GM19438 (cell line): ENCODE measurements at regions not wholly inside any gene's neighbourhood (a gene's known extent, or its start where the extent isn't known, plus 50 kb on each side); places are given as distances from the start of the nearest gene placed in this dataset.

Source experiments
- ATAC-seq: cut with Tn5 transposase; IDR thresholded peaks from one replicate; pipeline ENCODE4 v1.9.1; 2021; ENCODE audit warnings: low read depth; ENCODE audit not compliant: unreplicated experiment

DNA sequence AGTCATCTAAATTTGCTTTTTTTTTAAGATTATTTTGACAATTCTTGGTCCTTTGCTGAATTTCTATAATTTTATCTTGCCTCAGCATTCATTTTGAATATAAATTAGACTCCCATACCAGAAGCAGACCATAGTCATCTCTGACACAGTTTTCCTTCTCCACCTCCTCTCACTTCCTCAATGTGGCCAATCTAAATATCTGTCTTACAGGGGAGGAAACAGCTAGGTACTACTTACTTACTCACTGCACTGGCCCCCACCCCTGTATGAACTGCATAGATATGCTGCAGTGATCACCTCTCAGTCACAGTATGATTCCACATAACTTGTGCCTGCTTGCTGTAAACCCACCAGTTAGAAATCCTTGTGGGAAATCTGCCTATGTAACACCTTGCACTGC is 665.6 kb downstream of the FGF9 start:
- no peak for ATAC-seq

DNA sequence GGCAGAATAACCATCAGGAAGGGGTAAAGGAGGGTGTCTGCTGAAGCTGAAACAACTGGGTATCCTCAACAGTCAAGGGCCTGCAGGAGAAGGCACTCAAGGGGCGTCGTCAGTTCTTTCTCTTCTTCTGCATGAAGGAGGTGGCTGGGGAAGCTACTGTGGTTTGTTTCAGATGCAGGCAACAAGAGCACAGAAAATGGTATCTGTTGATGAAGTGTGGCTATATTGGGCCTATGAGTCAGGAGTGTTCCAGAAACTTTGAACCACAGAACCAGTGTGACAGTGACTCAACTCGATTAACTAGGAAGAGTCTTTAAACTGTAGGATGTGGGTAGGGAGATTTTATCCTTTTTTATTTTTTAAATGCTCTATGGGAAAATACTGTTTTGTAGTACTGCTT is 686.3 kb downstream of the FGF9 start:
- ATAC-seq = no peak

DNA sequence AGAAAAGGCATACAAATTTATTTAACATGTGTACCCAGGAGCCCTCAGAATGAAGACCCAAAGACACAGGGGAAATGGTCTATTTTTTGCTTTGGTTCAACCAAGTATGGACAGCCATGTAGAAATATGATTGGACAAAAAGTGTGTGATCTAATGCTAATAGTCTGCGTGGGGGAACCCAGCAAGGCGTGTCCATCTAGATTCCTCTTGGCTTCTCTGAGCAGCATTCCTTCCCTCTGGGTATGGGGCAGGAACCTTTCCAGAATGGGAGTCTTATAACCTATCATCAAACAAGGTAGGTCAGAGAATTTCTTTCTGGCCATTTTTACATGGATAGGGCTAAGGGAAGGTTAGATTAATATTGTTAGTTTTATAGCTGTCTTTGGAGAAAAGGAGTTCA is 698.2 kb downstream of the FGF9 start:
- no peak for ATAC-seq

DNA sequence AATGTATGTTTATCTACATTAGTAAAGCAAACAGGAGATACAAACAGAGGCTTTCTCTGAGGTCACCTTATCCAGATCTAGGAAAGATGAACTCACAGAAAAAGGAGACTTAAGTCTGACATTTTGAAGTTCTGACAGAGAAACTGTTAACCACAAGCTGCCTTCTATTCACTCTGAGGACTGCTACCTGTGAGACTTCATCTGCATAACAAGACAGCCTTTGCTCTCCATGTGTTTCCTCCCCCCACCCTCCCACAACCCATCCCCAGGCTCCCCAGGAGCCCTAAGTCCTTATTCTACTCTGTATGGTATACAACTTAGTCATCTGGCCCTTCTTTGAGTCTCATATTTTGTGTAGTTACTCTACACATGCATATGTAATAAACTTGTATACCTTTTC is 699.0 kb downstream of the FGF9 start:
- ATAC-seq = no peak

DNA sequence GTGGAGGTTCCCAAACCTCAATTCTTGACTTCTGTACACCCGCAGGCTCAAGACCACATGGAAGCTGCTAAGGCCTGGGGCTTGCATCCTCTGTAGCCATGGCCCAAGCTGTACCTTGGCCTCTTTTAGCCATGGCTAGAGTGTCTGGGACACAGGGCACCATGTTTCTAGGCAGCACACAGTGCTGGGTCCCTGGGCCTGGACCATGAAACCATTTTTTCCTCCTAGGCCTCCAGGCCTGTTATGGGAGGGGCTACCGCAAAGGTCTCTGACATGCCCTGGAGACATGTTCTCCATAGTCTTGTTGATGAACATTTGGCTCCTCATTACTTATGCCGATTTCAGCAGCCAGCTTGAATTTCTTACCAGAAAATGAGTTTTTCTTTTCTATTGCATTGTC is 701.4 kb downstream of the FGF9 start:
- ATAC-seq = no peak

DNA sequence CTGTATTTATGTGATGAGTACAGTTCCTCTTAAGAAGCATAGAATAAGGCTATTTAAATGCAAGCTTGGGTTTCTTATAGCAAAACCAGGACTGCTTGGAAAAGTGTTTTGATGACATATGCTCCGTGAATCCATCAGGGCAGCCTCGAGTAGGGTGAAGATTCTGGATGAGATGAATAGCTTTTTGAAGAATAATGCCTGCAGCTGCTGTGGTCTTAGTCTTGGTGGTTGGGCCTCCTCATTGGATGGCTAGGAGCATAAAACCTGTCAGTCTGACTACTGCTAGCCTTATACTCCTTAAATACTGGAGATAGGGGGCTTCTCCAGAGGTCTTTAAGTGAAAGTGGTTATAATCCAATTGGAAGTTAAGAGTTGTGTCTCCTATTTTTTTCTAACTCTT is 704.3 kb downstream of the FGF9 start:
- ATAC-seq = no peak

DNA sequence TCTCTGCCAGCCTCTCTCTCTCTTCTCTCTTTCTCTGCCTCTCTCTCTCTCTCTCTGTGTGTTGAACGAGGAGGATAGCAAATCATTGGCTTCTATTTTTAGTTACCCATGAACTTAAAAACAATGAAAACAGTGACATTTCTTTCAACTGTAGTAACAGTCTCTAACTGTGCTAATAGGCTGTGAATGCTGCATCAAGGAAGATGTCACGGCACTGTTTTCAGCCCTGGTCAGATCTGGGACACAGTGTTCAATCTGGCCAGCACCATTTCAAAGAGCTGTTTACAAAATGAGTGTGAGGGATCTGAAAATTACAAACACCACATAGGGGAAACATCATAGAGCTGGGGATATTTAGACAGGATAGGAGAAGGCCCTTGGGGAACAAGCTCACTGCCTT is 717.0 kb downstream of the FGF9 start:
- no peak for ATAC-seq

DNA sequence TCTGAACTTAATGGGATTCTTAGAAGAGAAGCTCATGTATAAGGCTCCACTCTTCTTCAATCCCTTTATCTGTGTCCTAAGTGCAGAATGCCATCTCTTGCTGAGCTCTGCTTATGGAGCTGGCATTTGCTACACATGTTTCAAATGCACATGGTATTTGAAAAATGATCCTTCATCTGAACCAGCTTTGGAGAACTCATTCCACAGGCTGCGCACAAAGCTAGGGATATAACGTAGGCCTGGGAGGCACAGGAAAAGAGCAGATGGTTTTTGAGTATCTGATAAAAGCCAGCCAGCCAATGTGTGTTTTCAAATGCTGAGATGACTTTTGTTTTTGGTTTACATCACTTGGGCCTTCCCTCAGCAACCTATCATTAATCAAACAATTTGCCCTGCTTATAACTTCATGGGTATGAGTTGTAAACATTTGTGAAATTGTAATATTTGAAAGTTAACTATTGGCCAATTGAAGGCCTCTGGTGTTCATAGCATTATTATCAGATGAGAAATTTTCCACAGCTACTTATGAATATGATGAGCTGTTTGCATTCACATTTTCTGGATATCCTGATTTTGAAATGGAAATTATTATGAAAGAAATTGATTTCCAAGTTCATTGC is 729.0 kb downstream of the FGF9 start:
- no peak for ATAC-seq

DNA sequence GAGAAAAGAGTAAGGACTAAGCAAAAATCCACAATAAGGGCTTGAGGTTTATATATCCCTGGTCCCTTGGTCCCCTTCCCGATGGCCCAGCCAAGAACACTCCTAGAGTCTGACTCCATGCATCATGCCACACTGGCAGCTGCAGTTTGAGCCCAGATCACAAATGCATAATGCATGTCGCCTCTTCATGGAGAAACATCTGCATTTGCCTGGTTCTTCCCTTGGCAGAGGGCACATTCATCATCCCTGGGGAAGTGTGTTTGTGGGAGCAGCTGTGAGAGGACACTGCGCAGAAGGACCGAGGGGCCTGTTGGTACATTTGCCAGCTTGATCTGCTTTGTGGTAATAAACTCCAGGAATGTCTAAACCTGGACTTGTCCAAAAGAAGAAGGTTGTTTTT is 731.8 kb downstream of the FGF9 start:
- ATAC-seq = no peak

DNA sequence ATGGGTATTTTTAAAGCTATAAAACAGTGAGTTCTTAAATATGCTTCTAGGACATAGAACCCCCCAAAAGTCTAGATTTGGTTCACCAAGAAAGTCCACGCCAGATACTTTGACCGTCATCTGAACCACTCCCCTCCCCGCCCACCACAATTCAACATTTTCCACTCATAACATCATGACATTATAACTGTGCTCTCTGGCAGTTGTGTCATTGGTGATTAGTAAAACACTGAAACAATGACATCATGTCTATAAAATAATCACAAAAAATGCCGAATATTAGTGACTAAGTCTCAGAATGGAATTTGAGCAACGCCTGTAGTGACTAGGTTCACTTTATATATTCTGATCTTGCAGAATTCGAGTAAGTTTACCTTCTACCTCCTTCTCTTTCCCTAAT is 732.3 kb downstream of the FGF9 start:
- no peak for ATAC-seq

DNA sequence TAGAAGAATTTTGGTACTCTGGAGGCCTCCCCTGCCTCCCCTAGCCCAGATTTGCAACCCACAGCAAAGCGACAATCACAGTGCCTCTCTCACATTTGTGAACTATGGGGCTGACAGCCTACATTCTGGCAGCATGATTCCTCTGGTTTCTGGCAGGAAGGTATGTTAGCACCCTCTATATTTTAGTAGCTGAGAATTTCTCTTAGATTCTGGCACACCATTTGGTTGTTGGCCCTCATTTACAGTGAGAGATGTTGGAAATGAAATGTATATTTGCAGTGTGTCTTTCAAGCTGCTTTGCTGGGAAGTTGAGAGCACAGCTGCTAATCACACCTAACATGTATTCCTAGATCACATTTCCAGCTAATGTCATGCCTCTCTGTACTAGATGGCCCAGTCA is 735.0 kb downstream of the FGF9 start:
- no peak for ATAC-seq

DNA sequence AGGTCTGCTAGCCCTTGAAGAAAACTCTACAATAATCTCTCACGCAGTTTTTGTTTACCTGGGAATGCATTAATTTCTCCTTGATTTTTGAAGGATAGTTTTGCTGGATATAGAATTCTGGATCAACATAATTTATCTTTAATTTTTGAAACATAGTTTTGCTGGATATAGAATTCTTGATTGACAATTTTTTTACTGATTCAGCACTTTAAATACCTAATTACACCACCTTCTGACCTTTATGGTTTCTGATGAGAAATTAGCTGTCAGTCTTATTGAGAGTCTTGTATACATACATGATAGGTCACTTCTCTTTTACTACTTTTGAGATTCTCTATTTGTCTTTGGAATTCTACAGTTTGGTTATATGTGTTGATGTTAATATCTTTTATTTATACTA is 741.6 kb downstream of the FGF9 start:
- ATAC-seq = no peak

DNA sequence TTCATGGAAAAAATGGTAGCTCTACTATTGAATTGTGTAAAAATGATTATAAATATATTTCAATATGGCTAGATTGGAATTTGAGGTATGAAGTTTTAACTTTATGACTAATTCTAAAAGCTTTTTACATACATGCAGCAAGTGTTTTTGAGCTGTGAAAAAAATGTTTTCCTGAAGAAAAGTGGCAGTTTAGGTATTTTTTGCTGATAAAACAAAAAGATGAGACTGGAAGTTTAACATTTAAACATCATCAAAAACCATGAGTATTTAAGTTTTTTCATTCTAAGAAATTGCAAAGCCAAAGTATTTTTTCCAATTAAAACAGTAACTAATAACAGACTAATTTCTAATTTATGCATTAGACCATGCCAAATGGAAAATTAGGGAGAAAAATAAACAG is 751.1 kb downstream of the FGF9 start:
- ATAC-seq = no peak

DNA sequence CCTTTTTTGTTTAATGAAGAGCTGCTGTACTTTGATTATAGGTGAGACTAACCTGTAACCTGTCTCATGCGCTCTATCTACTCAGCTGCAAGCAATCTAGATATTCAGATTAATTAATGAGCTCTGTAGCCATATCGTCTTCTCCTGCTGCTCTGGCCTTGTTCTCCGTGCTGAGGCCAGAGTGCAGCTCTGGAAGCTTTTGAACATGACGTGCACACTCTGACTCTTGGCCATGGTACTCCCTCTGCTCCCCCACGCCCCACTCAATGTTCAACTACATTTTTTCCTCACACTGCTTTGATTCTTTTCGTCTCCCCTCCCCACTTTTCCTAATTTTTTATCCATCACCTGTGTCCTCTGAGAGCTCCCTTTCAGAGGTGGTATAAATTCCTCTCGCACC is 751.8 kb downstream of the FGF9 start:
- no peak for ATAC-seq

DNA sequence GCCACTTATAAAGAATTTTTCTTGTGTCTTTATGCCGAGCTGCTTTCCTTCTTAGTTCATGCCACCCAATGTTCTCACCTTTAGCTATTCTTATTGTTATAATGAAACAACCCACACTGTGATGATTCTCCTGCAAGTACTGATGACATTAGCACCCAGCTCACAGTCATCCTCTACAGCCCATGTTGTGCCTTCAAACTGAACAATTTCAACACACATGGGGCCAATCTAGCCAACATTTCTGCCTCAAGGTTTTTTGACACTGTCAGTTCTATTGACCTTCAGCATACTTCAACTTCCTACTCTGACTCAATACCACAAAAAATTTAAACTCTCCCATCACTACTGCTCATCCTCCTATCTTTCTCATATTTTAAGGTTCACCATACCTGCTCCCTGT is 752.4 kb downstream of the FGF9 start:
- ATAC-seq = no peak

DNA sequence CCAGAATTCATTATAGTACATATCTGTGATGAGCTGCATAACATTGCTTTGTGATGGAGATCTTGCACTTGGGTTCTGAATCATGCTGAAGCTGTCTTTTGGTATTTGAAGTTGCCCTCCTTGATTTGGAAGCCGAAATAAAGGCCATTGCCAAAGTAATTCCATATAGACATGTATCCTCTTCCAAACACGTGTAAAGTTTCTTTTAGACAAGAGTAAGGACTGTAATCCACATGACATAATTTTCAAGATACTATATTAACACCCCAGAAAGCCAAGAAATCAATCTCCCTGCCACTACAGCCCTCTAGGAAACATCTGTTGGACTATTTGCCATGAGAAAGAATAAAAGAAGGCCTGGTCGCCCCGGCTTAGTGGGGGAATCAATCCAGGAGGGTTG is 754.2 kb downstream of the FGF9 start:
- no peak for ATAC-seq

DNA sequence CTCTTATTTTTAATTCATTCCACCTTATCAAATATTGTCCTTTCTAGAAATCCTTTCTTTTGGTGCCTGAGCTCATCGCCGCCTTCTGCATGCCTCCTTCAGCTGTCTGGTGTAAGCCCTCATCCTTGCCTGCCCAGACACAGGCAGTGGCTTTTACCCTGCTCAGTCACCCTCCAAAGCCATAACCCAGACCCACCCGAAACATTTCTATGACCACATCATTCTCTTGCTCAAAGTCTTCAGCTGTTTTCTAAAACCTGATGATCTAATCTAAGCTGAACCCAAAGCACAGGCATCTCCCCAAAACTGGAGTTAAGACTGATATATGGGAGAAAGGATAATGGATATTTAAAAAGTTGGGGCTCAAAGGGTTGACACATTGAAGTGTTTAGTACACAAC is 753.7 kb upstream of the SGCG start:
- ATAC-seq = no peak

DNA sequence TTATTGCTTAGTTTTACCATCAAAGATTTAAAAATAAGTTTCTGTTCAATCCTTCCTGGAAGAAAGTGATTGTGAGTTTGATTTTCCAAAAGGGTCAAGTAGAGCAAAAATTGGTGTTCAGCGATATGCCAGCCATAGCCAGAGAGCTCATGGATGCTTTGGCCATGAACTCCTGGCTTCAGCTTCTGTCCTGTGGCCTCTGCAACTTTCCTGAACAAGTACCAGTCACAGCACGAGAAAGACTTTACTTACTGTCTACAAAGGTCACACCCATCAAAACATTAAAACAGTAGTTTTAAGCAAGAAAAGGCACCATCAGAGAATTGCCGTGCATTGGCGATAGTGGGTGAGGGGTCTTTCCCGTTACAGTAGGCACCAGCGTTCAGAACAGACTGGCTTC is 753.0 kb upstream of the SGCG start:
- ATAC-seq = no peak

DNA sequence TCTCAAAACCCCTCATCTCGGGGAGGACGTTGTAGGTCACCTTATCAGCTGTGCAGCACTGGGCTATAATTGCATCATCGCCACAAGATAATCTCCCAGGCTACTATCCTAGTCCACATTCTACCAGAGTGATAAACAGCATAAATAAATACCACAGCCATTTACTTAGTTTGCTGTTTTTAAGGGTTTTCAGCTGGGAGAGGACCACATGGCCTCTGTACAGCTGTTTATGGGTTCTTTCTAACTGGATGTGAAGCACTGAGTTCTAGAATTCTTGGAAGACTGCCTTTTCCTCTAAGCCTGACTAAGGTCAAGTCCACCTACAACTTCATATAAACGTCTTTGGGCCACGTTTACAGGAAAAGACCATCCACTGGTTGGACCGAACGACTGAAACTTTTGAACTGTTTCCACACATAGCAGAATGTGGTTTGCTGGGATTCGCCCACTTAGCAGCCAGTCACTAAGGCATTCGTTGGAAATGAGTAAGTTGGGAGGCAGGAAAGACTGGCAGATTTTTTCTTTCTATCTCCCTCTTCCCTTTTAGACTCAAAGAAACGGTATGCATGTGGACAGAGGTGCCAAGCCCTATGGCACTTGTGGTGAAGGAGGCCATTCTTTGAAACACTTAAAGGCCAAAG is 752.5 kb upstream of the SGCG start:
- ATAC-seq = no peak

DNA sequence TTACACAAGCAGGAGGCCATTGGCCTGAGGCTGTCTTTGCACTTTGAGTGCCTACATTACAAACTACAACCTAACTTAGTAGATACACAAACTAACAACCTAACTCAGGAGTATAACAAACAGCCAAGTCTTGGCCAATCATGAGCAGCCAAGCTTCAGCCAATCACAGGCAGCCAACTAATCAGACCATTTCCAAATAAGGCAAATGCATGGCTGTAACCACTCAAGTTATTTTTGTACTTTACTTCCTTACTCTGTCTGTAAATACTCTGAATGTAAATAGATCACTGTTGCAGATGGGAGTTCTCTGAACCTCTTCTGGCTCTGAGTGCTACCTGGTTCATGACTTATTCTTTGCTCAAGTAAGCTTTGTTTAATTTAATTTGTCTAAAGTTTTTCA is 748.1 kb upstream of the SGCG start:
- ATAC-seq = no peak

DNA sequence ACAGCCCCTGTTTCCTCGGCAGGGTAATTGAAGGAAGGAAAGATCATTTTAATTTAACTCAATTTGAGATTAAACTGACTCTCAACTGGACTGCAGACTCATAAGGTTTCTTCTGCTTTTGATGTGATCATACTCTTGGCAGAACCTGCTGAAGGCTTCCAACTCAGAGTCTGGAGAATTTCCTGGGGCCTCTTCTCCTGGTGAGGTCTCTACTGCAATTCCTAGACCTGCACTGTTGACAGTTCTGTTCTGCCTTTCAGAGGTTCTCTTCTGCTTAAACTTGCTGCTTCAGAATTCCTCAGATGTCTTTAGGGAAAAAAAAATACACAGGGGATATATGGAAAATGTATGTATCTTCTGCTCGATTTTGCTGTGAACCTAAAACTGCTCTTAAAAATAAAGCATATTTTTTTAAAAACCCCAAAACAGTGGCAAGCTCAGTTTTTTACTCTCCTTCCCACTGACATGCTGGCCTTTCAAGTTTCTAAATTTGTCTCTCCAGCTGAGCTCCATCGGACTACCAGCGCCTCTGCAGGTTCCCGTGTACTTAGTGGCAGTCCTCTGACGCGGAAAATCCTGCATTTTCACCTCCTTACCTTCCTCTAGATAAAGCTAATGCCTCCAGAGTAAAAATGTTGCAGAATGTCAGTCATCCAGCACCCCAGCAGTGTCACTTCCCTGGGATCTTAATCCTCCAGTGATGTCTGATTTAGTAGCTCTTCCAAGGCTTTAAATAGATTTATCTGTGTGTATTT is 733.5 kb upstream of the SGCG start:
- ATAC-seq = no peak

DNA sequence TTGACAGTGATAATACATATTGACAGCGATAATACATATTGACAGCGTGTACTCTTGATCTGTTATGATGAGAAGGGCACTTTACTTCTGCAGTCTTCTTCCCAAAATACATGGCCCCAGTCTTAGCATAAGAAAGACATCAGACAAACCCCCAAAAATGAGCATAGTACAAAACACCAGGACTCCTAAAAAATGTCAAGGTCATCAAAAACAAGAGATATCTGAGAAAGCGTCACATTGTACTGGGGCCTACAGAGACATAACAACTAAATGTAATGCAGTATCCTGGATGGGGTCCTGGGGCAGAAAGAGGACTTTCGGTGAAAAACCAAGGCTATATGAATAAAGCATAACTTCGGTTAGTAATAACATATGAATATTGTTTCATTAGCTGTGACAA is 731.5 kb upstream of the SGCG start:
- ATAC-seq = no peak
